Esophagus squamous epithelium (tissue), 4 donors: ENCODE measurements at regions not wholly inside any gene's neighbourhood (a gene's known extent, or its start where the extent isn't known, plus 50 kb on each side); places are given as distances from the start of the nearest gene placed in this dataset.

ENCODE experiments used
- POLR2A ChIP-seq, 4 donors: fragments of 450-650 bp; IDR thresholded peaks; one replicate each; pipeline ENCODE4 v1.6.1; 2017; ENCODE audit warnings: antibody characterized with exemption in 4 of 4, mild to moderate bottlenecking in 4 of 4, moderate library complexity in 3 of 4
- TF ChIP-seq, protein P1 (sequence below), 6 experiments: fragments of 450-650 bp in 4 of 6; fragments of 200-600 bp in 2 of 6; sonication (generic) in 2 of 6; IDR thresholded peaks; one replicate each; pipeline ENCODE4 v1.5.1; 2016 to 2019; ENCODE audit warnings: antibody characterized with exemption in 6 of 6, mild to moderate bottlenecking in 4 of 6, moderate library complexity in 4 of 6

DNA sequence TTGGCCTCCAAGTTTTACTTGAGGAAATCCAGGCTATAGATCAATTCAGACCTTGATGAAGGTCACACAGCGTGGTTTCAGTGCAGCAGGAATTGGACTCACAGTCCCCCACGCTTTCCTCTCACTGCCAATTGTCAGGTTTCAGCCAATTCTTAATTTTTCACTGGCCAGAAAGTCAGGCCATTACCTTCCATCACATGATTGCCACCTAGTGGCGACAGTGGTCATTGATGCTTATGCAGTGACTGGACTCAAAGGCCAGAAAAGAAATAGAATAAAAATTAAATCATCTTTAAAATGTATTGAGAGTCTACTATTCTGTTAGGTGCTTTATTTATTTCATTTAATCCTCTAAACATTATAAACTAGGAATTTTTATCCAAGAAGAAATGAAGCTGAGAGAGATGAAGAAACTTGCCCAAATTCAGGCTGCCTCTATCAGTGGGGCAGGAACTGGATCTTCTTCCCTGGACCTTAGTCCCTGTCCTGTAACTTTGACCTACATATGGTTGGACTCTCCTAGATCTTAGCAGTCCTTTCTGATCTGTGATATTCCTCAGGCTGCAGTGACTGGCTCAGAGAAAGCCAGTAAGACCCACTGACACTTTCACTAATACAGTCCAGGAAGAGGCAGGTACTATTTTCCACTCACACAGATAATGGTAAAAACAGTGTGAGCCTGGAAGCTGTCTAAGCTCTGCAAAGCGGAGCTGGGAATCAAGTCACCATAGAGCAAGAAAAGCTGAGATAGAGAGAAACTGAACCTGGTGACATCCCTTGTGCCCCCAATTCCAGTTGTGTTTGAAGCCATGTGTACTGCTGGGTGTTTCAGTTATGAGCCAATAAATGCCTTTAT lies 133.3 kb downstream of the ELOVL4 start:
- TF ChIP-seq, protein P1, sequence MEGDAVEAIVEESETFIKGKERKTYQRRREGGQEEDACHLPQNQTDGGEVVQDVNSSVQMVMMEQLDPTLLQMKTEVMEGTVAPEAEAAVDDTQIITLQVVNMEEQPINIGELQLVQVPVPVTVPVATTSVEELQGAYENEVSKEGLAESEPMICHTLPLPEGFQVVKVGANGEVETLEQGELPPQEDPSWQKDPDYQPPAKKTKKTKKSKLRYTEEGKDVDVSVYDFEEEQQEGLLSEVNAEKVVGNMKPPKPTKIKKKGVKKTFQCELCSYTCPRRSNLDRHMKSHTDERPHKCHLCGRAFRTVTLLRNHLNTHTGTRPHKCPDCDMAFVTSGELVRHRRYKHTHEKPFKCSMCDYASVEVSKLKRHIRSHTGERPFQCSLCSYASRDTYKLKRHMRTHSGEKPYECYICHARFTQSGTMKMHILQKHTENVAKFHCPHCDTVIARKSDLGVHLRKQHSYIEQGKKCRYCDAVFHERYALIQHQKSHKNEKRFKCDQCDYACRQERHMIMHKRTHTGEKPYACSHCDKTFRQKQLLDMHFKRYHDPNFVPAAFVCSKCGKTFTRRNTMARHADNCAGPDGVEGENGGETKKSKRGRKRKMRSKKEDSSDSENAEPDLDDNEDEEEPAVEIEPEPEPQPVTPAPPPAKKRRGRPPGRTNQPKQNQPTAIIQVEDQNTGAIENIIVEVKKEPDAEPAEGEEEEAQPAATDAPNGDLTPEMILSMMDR (IDR thresholded peaks at IDR 0.05), result peak; percentile 53 to 85 (median 72)
- TF ChIP-seq POLR2A (IDR thresholded peaks at IDR 0.05), result no peak
